ENCODE measurements at regions not wholly inside any gene's neighbourhood (a gene's known extent, or its start where the extent isn't known, plus 50 kb on each side); places are given as distances from the start of the nearest gene placed in this dataset.

DNA sequence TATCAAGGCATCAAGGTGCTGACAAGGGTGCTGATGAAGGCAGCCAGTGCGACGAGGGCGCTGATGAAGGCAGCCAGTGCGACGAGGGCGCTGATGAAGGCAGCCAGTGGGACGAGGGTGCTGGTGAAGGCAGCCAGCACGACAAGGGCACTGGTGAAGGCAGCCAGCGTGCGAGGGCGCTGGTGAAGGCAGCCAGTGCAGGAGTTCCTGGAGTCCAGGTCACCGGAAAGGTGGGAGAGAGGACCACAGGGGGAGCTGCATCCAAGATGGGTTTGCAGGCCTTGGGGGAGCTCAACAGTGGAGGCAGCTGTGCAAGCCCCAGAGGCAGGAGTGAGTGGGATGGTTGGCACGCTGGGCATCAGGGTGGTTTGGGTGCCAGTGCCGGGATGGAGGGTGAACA is 176.3 kb downstream of the TBXT start:
- no peak overlapping the region for H3K4me3 ChIP-seq
- H3K4me1 ChIP-seq (ENCODE audit: insufficient read depth): peaks cover 14% of the 10 kb centered on the region
- H3K27ac ChIP-seq (ENCODE audit: low read depth): no peak overlapping the region
- no peaks in the 10 kb centered on the region for H3K9me2 ChIP-seq (ENCODE audit: insufficient read depth)
- peaks cover 3% of the 10 kb centered on the region for H4K20me1 ChIP-seq (replicated peaks; ENCODE audit: insufficient read depth)
- Mint-ChIP-seq H3K4me1 (peaks cover 21% of the 10 kb centered on the region), H3K4me3 (no peak overlapping the region), H3K27ac (no peak overlapping the region), H3K27me3 (ENCODE audit: insufficient read depth, low read depth, poor library complexity) (peaks cover 53% of the 10 kb centered on the region), H3K9me3 (no peaks in the 10 kb centered on the region), H3K36me3 (ENCODE audit: low read depth) (no peaks in the 10 kb centered on the region; the same call in 2 of the 3 replicates)
- H3K27me3 ChIP-seq (ENCODE audit: insufficient read depth): peaks cover 90% of the 10 kb centered on the region
- no peaks in the 10 kb centered on the region for H3K79me2 ChIP-seq (replicated peaks; ENCODE audit: insufficient read depth)
- no peak overlapping the region for H3K4me2 ChIP-seq
- DNase-seq (ENCODE audit: low spot score): no peak
- no peaks in the 10 kb centered on the region for H3F3A ChIP-seq (replicated peaks; ENCODE audit: low read depth)
- TF ChIP-seq, protein P1, sequence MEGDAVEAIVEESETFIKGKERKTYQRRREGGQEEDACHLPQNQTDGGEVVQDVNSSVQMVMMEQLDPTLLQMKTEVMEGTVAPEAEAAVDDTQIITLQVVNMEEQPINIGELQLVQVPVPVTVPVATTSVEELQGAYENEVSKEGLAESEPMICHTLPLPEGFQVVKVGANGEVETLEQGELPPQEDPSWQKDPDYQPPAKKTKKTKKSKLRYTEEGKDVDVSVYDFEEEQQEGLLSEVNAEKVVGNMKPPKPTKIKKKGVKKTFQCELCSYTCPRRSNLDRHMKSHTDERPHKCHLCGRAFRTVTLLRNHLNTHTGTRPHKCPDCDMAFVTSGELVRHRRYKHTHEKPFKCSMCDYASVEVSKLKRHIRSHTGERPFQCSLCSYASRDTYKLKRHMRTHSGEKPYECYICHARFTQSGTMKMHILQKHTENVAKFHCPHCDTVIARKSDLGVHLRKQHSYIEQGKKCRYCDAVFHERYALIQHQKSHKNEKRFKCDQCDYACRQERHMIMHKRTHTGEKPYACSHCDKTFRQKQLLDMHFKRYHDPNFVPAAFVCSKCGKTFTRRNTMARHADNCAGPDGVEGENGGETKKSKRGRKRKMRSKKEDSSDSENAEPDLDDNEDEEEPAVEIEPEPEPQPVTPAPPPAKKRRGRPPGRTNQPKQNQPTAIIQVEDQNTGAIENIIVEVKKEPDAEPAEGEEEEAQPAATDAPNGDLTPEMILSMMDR (conservative IDR thresholded peaks at IDR 0.05; ENCODE audit: low read depth in 2 of 2): no peak
- TF ChIP-seq STAT1 (IDR thresholded peaks at IDR 0.05; ENCODE audit: unreplicated experiment): no peak
- TF ChIP-seq, protein P2, sequence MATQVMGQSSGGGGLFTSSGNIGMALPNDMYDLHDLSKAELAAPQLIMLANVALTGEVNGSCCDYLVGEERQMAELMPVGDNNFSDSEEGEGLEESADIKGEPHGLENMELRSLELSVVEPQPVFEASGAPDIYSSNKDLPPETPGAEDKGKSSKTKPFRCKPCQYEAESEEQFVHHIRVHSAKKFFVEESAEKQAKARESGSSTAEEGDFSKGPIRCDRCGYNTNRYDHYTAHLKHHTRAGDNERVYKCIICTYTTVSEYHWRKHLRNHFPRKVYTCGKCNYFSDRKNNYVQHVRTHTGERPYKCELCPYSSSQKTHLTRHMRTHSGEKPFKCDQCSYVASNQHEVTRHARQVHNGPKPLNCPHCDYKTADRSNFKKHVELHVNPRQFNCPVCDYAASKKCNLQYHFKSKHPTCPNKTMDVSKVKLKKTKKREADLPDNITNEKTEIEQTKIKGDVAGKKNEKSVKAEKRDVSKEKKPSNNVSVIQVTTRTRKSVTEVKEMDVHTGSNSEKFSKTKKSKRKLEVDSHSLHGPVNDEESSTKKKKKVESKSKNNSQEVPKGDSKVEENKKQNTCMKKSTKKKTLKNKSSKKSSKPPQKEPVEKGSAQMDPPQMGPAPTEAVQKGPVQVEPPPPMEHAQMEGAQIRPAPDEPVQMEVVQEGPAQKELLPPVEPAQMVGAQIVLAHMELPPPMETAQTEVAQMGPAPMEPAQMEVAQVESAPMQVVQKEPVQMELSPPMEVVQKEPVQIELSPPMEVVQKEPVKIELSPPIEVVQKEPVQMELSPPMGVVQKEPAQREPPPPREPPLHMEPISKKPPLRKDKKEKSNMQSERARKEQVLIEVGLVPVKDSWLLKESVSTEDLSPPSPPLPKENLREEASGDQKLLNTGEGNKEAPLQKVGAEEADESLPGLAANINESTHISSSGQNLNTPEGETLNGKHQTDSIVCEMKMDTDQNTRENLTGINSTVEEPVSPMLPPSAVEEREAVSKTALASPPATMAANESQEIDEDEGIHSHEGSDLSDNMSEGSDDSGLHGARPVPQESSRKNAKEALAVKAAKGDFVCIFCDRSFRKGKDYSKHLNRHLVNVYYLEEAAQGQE (IDR thresholded peaks at IDR 0.05; ENCODE audit: unreplicated experiment): no peak
- no peak for TF ChIP-seq NANOG (IDR thresholded peaks at IDR 0.05; ENCODE audit: borderline replicate concordance)
- no peak for TF ChIP-seq POLR2AphosphoS5 (IDR thresholded peaks at IDR 0.05; ENCODE audit: low read depth)
- TF ChIP-seq, protein P3, sequence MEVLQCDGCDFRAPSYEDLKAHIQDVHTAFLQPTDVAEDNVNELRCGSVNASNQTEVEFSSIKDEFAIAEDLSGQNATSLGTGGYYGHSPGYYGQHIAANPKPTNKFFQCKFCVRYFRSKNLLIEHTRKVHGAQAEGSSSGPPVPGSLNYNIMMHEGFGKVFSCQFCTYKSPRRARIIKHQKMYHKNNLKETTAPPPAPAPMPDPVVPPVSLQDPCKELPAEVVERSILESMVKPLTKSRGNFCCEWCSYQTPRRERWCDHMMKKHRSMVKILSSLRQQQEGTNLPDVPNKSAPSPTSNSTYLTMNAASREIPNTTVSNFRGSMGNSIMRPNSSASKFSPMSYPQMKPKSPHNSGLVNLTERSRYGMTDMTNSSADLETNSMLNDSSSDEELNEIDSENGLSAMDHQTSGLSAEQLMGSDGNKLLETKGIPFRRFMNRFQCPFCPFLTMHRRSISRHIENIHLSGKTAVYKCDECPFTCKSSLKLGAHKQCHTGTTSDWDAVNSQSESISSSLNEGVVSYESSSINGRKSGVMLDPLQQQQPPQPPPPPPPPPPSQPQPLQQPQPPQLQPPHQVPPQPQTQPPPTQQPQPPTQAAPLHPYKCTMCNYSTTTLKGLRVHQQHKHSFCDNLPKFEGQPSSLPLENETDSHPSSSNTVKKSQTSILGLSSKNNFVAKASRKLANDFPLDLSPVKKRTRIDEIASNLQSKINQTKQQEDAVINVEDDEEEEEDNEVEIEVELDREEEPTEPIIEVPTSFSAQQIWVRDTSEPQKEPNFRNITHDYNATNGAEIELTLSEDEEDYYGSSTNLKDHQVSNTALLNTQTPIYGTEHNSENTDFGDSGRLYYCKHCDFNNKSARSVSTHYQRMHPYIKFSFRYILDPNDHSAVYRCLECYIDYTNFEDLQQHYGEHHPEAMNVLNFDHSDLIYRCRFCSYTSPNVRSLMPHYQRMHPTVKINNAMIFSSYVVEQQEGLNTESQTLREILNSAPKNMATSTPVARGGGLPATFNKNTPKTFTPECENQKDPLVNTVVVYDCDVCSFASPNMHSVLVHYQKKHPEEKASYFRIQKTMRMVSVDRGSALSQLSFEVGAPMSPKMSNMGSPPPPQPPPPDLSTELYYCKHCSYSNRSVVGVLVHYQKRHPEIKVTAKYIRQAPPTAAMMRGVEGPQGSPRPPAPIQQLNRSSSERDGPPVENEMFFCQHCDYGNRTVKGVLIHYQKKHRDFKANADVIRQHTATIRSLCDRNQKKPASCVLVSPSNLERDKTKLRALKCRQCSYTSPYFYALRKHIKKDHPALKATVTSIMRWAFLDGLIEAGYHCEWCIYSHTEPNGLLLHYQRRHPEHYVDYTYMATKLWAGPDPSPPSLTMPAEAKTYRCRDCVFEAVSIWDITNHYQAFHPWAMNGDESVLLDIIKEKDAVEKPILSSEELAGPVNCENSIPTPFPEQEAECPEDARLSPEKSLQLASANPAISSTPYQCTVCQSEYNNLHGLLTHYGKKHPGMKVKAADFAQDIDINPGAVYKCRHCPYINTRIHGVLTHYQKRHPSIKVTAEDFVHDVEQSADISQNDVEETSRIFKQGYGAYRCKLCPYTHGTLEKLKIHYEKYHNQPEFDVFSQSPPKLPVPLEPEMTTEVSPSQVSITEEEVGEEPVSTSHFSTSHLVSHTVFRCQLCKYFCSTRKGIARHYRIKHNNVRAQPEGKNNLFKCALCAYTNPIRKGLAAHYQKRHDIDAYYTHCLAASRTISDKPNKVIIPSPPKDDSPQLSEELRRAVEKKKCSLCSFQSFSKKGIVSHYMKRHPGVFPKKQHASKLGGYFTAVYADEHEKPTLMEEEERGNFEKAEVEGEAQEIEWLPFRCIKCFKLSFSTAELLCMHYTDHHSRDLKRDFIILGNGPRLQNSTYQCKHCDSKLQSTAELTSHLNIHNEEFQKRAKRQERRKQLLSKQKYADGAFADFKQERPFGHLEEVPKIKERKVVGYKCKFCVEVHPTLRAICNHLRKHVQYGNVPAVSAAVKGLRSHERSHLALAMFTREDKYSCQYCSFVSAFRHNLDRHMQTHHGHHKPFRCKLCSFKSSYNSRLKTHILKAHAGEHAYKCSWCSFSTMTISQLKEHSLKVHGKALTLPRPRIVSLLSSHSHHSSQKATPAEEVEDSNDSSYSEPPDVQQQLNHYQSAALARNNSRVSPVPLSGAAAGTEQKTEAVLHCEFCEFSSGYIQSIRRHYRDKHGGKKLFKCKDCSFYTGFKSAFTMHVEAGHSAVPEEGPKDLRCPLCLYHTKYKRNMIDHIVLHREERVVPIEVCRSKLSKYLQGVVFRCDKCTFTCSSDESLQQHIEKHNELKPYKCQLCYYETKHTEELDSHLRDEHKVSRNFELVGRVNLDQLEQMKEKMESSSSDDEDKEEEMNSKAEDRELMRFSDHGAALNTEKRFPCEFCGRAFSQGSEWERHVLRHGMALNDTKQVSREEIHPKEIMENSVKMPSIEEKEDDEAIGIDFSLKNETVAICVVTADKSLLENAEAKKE (CRISPR knock-in tag; IDR thresholded peaks at IDR 0.05): no peak
- TF ChIP-seq, protein P4, sequence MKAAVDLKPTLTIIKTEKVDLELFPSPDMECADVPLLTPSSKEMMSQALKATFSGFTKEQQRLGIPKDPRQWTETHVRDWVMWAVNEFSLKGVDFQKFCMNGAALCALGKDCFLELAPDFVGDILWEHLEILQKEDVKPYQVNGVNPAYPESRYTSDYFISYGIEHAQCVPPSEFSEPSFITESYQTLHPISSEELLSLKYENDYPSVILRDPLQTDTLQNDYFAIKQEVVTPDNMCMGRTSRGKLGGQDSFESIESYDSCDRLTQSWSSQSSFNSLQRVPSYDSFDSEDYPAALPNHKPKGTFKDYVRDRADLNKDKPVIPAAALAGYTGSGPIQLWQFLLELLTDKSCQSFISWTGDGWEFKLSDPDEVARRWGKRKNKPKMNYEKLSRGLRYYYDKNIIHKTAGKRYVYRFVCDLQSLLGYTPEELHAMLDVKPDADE (IDR thresholded peaks at IDR 0.05): no peak
- no peak for TF ChIP-seq CREB1 (CRISPR knock-in tag; IDR thresholded peaks at IDR 0.05; ENCODE audit: low read depth)
- TF ChIP-seq ZNF114 (CRISPR knock-in tag; IDR thresholded peaks at IDR 0.05): no peak
- TF ChIP-seq EZH2 (IDR thresholded peaks at IDR 0.05; ENCODE audit: low read depth, unreplicated experiment): no peak
- no peak for TF ChIP-seq JUNB (IDR thresholded peaks at IDR 0.05; ENCODE audit: unreplicated experiment)
- TF ChIP-seq ZNF331 (CRISPR knock-in tag; IDR thresholded peaks at IDR 0.05; ENCODE audit: low read depth): no peak
- no peak for TF ChIP-seq EZH2phosphoT487 (IDR thresholded peaks at IDR 0.05; ENCODE audit: unreplicated experiment)
- ATAC-seq: no peak
- no peaks in the 10 kb centered on the region for H3K36me3 ChIP-seq (ENCODE audit: insufficient read depth)
- H2AFZ ChIP-seq: no peak overlapping the region

Data from GM23338 (cell line).